OCI-LY7 (cell line): ENCODE measurements at regions not wholly inside any gene's neighbourhood (a gene's known extent, or its start where the extent isn't known, plus 50 kb on each side); places are given as distances from the start of the nearest gene placed in this dataset.

Experiments used
- BruUV-seq: library from RNA; stranded (reverse); fragments of 400-500 nt; replicated peaks from 2 replicates; lab custom pipeline; 2021; lab: Mats Ljungman, UMichigan
- CTCF ChIA-PET: fragments of 300-600 bp; sonication (Branson Sonifier 250); formaldehyde crosslinking; loops from one replicate; lab custom pipeline; 2022; ENCODE audit warnings: antibody characterized with exemption; ENCODE audit not compliant: unreplicated experiment; lab: Charles Lee
- POLR2A ChIA-PET: fragments of 300-600 bp; sonication (Branson Sonifier 250); formaldehyde crosslinking; loops from one replicate; lab custom pipeline; 2022; ENCODE audit warnings: antibody characterized with exemption; lab: Charles Lee
- DNase-seq: peaks from one replicate; pipeline ENCODE4 v3.0.0-alpha.2; 2015; ENCODE audit warnings: low spot score
- H2AFZ ChIP-seq: fragments of 200-600 bp; sonication (generic), shearing (Covaris generic); 2 replicates; pipeline ENCODE4 v1.6.1; 2014; ENCODE audit warnings: mild to moderate bottlenecking, antibody characterized with exemption, low read length, moderate library complexity
- H3K27ac ChIP-seq: fragments of 200-600 bp; sonication (generic); 2 replicates; pipeline ENCODE4 v1.5.1; 2014; ENCODE audit warnings: mixed run types, low read depth, mild to moderate bottlenecking, moderate library complexity, low read length, inconsistent platforms; ENCODE audit not compliant: poor library complexity, severe bottlenecking
- H3K36me3 ChIP-seq: fragments of 200-600 bp; sonication (generic); 2 replicates; pipeline ENCODE4 v1.6.1; 2014; ENCODE audit warnings: mild to moderate bottlenecking, antibody characterized with exemption, low read length, moderate library complexity, mixed read lengths; ENCODE audit not compliant: insufficient read depth
- H3K4me1 ChIP-seq: fragments of 200-600 bp; sonication (generic); 2 replicates; pipeline ENCODE4 v1.5.1; 2014; ENCODE audit warnings: mild to moderate bottlenecking, low read length; ENCODE audit not compliant: insufficient read depth, poor library complexity, severe bottlenecking
- H3K4me2 ChIP-seq: fragments of 200-600 bp; sonication (generic); 2 replicates; pipeline ENCODE4 v1.6.1; 2014; ENCODE audit warnings: mild to moderate bottlenecking, low read length
- H3K4me3 ChIP-seq: fragments of 200-600 bp; sonication (generic); 2 replicates; pipeline ENCODE4 v1.5.1; 2014; ENCODE audit warnings: mild to moderate bottlenecking, low read depth, low read length; ENCODE audit not compliant: poor library complexity, severe bottlenecking
- H3K79me2 ChIP-seq: fragments of 200-600 bp; sonication (generic); 2 replicates; pipeline ENCODE4 v1.6.1; 2016; ENCODE audit warnings: low read depth, mild to moderate bottlenecking, low read length, moderate library complexity, mixed read lengths; ENCODE audit not compliant: insufficient read depth
- H3K9me2 ChIP-seq: fragments of 200-600 bp; sonication (generic); 2 replicates; pipeline ENCODE4 v1.6.1; 2016; ENCODE audit warnings: mild to moderate bottlenecking, low read length, mixed read lengths; ENCODE audit not compliant: insufficient read depth
- H3K9me3 ChIP-seq: fragments of 200-600 bp; sonication (generic); 2 replicates; pipeline ENCODE4 v1.6.1; 2014; ENCODE audit warnings: mild to moderate bottlenecking, mixed run types, low read length, mixed read lengths
- H4K20me1 ChIP-seq: fragments of 200-600 bp; sonication (generic); 2 replicates; pipeline ENCODE4 v1.6.1; 2014; ENCODE audit warnings: mild to moderate bottlenecking, antibody characterized with exemption, low read length, moderate library complexity, mixed read lengths; ENCODE audit not compliant: insufficient read depth
- EZH2phosphoT487 ChIP-seq: fragments of 200-600 bp; sonication (generic); IDR thresholded peaks from 2 replicates; pipeline ENCODE4 v1.6.1; 2018; ENCODE audit warnings: low read depth, borderline replicate concordance, mild to moderate bottlenecking, mixed run types, antibody characterized with exemption, low read length, moderate library complexity, mixed read lengths
- intact Hi-C: fragments of 100-400 bp; cut with micrococcal nuclease; formaldehyde crosslinking; loops from one replicate; pipeline ENCODE4 v1.10.0; 2022; ENCODE audit not compliant: unreplicated experiment
- TF ChIP-seq, protein P1 (sequence below): fragments of 200-600 bp; sonication (generic); conservative IDR thresholded peaks from 2 replicates; pipeline ENCODE4 v1.5.1; 2014; ENCODE audit warnings: mild to moderate bottlenecking, antibody characterized with exemption, low read length, moderate library complexity, mixed read lengths

DNA sequence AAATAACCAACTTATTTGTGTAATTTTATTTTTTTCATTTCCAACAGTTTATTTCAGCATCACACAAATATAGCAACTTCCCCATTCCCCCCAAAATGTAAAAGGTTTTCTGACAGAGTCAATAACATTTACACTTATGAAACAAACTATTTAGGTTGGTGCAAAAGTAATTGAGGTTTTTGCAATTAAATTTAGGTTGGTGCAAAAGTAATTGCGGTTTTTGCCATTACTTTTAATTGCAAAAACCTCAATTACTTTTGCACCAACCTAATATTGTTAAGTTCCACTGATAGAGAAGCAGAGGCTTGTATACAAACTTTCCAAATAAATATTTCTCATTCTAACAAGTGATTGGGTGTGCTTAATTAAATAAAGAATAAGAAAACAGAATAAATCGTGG is 270.9 kb upstream of the DUSP10 start:
- no TSS peak for BruUV-seq
- TF ChIP-seq EZH2phosphoT487, result no peak
- TF ChIP-seq, protein P1, sequence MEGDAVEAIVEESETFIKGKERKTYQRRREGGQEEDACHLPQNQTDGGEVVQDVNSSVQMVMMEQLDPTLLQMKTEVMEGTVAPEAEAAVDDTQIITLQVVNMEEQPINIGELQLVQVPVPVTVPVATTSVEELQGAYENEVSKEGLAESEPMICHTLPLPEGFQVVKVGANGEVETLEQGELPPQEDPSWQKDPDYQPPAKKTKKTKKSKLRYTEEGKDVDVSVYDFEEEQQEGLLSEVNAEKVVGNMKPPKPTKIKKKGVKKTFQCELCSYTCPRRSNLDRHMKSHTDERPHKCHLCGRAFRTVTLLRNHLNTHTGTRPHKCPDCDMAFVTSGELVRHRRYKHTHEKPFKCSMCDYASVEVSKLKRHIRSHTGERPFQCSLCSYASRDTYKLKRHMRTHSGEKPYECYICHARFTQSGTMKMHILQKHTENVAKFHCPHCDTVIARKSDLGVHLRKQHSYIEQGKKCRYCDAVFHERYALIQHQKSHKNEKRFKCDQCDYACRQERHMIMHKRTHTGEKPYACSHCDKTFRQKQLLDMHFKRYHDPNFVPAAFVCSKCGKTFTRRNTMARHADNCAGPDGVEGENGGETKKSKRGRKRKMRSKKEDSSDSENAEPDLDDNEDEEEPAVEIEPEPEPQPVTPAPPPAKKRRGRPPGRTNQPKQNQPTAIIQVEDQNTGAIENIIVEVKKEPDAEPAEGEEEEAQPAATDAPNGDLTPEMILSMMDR, result no peak
- CTCF ChIA-PET, result no interaction called here

DNA sequence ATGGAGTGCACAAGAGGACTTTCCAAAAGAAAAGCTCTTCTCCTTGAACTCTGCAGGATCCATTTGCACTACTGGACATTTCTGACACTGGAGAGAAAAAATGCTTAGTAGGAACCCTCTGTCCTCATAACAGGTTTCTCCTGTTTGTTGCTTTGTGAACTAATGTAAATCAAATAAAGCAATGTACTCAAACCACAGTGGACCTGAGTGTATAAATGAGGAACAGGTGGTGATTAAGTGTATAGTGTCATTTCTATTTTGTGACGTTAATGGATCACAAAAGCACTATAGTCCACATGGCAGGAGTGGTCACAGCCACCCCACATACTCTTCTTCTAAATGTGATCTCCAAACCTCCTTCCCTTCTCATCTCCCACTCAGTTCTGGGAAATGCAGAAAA is 268.4 kb upstream of the DUSP10 start:
- CTCF ChIA-PET, result no interaction called here
- H3K9me3 ChIP-seq, result no peaks in the 10 kb centered on the region
- no peak overlapping the region for H3K4me3 ChIP-seq
- DNase-seq, result no peak
- H3K79me2 ChIP-seq, result no peaks in the 10 kb centered on the region
- no peak overlapping the region for H3K4me2 ChIP-seq
- no peaks in the 10 kb centered on the region for H4K20me1 ChIP-seq
- intact Hi-C loops, result no loop called here
- H3K4me1 ChIP-seq, result no peaks in the 10 kb centered on the region
- H2AFZ ChIP-seq, result no peak overlapping the region
- BruUV-seq, result no TSS peak
- POLR2A ChIA-PET, result no interaction called here
- TF ChIP-seq, protein P1, result no peak
- TF ChIP-seq EZH2phosphoT487, result no peak
- H3K36me3 ChIP-seq, result no peaks in the 10 kb centered on the region
- H3K9me2 ChIP-seq, result no peaks in the 10 kb centered on the region
- no peak overlapping the region for H3K27ac ChIP-seq

More for the DNA sequence above, 270.9 kb upstream of the DUSP10 start:
- intact Hi-C loops, result no loop called here
- Histone ChIP-seq H3K9me3 (no peaks in the 10 kb centered on the region), H3K27ac (no peak overlapping the region), H2AFZ (no peak overlapping the region), H3K36me3 (no peaks in the 10 kb centered on the region), H3K79me2 (no peaks in the 10 kb centered on the region), H4K20me1 (no peaks in the 10 kb centered on the region), H3K4me1 (no peaks in the 10 kb centered on the region), H3K4me3 (no peak overlapping the region), H3K4me2 (no peak overlapping the region), H3K9me2 (no peaks in the 10 kb centered on the region)
- POLR2A ChIA-PET, result no interaction called here
- no peak for DNase-seq

DNA sequence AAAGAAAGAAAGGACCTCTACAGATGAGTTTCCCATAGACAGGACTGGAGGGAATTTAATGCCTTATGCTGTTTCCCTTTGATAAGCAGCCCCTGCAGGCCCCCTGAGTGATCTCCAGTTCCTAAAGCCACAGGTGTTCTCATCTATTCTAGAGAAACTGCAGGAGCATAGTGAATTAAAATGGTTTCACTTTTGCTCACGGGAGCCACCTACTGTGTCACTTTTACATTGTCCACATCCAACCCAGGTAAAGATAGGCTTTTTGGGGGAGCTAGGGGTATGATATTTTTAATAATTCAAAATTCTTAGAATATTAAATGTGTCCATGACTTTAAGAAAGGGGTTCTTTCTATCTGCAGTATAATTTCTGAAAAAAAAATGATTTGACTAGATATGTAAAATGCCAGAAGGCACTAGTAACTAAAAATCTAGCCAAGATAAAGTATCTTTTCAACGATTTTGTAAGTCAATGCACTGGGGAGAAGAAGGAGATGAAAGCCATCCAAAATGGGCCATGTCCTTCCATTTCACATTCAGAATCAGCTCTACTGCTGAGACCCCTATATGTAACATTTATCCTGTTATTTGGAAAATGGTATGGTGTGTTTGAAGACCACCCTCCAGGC is 267.3 kb upstream of the DUSP10 start:
- peak; percentile 14 for DNase-seq
- no TSS peak for BruUV-seq
- H3K9me3 ChIP-seq, result no peaks in the 10 kb centered on the region
- intact Hi-C loops, result no loop called here
- H3K79me2 ChIP-seq, result no peaks in the 10 kb centered on the region
- H3K4me2 ChIP-seq, result no peak overlapping the region
- no peak overlapping the region for H3K4me3 ChIP-seq
- no peak overlapping the region for H3K27ac ChIP-seq
- CTCF ChIA-PET, result no interaction called here
- no peaks in the 10 kb centered on the region for H3K36me3 ChIP-seq
- no peaks in the 10 kb centered on the region for H3K9me2 ChIP-seq
- POLR2A ChIA-PET, result interaction anchor here (0.7 kb wide), 3 partner anchors 136 to 415 kb away, joined by 4 read pairs; no protein-coding TSS in a partner anchor
- no peaks in the 10 kb centered on the region for H4K20me1 ChIP-seq
- H3K4me1 ChIP-seq, result no peaks in the 10 kb centered on the region
- no peak for TF ChIP-seq EZH2phosphoT487
- TF ChIP-seq, protein P1, result peak; percentile 70
- H2AFZ ChIP-seq, result no peak overlapping the region
